Thyroid gland (tissue), 4 donors: ENCODE measurements at regions not wholly inside any gene's neighbourhood (a gene's known extent, or its start where the extent isn't known, plus 50 kb on each side); places are given as distances from the start of the nearest gene placed in this dataset.

ENCODE experiments used
- POLR2A ChIP-seq, 2 donors: fragments of 450-650 bp; IDR thresholded peaks; one replicate each; pipeline ENCODE4 v1.6.1; 2017; ENCODE audit warnings: antibody characterized with exemption in 2 of 2, mild to moderate bottlenecking in 2 of 2, moderate library complexity in 1 of 2
- TF ChIP-seq, protein P1 (sequence below), 6 experiments: fragments of 200-600 bp in 3 of 6; fragments of 450-650 bp in 3 of 6; sonication (generic) in 3 of 6; IDR thresholded peaks; one replicate each; pipeline ENCODE4 v1.5.1; 2016 to 2019; ENCODE audit warnings: antibody characterized with exemption in 6 of 6, mild to moderate bottlenecking in 2 of 6, inconsistent platforms in 1 of 6, moderate library complexity in 1 of 6

DNA sequence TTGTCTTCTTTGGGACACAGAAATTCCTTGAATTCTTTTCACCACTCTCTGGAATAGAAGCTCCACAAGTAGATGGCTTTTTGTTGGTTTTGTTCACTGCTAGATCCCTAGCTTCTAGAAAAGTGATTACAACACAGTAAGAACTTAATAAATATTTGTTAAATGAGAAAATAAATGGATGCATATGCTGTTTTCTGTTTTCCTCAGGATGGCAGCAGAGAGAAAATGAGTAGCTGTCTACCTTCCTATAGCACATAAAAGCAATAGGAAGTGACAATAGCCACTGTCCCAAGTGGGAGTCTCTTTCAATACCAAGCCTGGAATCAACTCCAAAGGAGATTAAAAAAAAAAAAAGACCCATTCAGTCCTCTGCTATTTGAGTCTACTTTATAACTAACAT is 100.6 kb upstream of the NREP start:
- TF ChIP-seq, protein P1, sequence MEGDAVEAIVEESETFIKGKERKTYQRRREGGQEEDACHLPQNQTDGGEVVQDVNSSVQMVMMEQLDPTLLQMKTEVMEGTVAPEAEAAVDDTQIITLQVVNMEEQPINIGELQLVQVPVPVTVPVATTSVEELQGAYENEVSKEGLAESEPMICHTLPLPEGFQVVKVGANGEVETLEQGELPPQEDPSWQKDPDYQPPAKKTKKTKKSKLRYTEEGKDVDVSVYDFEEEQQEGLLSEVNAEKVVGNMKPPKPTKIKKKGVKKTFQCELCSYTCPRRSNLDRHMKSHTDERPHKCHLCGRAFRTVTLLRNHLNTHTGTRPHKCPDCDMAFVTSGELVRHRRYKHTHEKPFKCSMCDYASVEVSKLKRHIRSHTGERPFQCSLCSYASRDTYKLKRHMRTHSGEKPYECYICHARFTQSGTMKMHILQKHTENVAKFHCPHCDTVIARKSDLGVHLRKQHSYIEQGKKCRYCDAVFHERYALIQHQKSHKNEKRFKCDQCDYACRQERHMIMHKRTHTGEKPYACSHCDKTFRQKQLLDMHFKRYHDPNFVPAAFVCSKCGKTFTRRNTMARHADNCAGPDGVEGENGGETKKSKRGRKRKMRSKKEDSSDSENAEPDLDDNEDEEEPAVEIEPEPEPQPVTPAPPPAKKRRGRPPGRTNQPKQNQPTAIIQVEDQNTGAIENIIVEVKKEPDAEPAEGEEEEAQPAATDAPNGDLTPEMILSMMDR (IDR thresholded peaks at IDR 0.05): no peak
- no peak for TF ChIP-seq POLR2A (IDR thresholded peaks at IDR 0.05)
